SK-N-MC (cell line): ENCODE measurements at regions not wholly inside any gene's neighbourhood (a gene's known extent, or its start where the extent isn't known, plus 50 kb on each side); places are given as distances from the start of the nearest gene placed in this dataset.

Experiments
- DNase-seq: peaks from one replicate; pipeline ENCODE4 v3.0.0-alpha.2; 2011; ENCODE audit warnings: low read depth, low spot score
- H3K27ac ChIP-seq: fragments of 200-600 bp; sonication (generic); 2 replicates; pipeline ENCODE4 v1.5.1; 2016; ENCODE audit warnings: mixed run types
- H3K36me3 ChIP-seq: fragments of 200-600 bp; sonication (generic); 2 replicates; pipeline ENCODE4 v1.6.1; 2017; ENCODE audit warnings: antibody characterized with exemption, low read length, mixed read lengths; ENCODE audit not compliant: insufficient read depth
- H3K4me3 ChIP-seq: fragments of 200-600 bp; sonication (generic); 2 replicates; pipeline ENCODE4 v1.5.1; 2016
- H3K9ac ChIP-seq: fragments of 200-600 bp; sonication (generic); 2 replicates; pipeline ENCODE4 v1.8.0; 2017; ENCODE audit warnings: mixed run types, mixed read lengths; ENCODE audit not compliant: insufficient read length
- H3K9me3 ChIP-seq: fragments of 200-600 bp; sonication (generic); 2 replicates; pipeline ENCODE4 v1.6.1; 2017; ENCODE audit warnings: low read depth, mild to moderate bottlenecking, antibody characterized with exemption, low read length, moderate library complexity, mixed read lengths
- EZH2 ChIP-seq: fragments of 200-600 bp; sonication (generic); IDR thresholded peaks from one replicate; pipeline ENCODE4 v1.6.1; 2017; ENCODE audit warnings: antibody characterized with exemption
- FOXP2 ChIP-seq: optimal IDR thresholded peaks from 2 replicates; pipeline ENCODE3; 2011; ENCODE audit warnings: mild to moderate bottlenecking, moderate library complexity; ENCODE audit not compliant: insufficient read depth; ENCODE audit errors: extremely low read length, control extremely low read depth
- POLR2AphosphoS5 ChIP-seq: IDR thresholded peaks from 2 replicates; pipeline ENCODE4 v1.6.1; 2012; ENCODE audit warnings: mild to moderate bottlenecking, low read depth, low read length, borderline replicate concordance

GRCh38 chr4:78689261-78689660, 86.9 kb upstream of the BMP2K start:
- no peak overlapping the region for H3K27ac ChIP-seq
- H3K9ac ChIP-seq: no peak overlapping the region
- H3K9me3 ChIP-seq: no peaks in the 10 kb centered on the region
- no peak overlapping the region for H3K4me3 ChIP-seq
- H3K36me3 ChIP-seq: no peaks in the 10 kb centered on the region
- TF ChIP-seq POLR2AphosphoS5 (no peak), FOXP2 (no peak), EZH2 (no peak)
- no peak for DNase-seq

GRCh38 chr4:78689700-78690323, 86.3 kb upstream of the BMP2K start:
- no peak overlapping the region for H3K9ac ChIP-seq
- H3K36me3 ChIP-seq: no peaks in the 10 kb centered on the region
- no peak overlapping the region for H3K27ac ChIP-seq
- H3K4me3 ChIP-seq: no peak overlapping the region
- DNase-seq: no peak
- H3K9me3 ChIP-seq: no peaks in the 10 kb centered on the region
- TF ChIP-seq FOXP2: no peak
- no peak for TF ChIP-seq POLR2AphosphoS5
- no peak for TF ChIP-seq EZH2

GRCh38 chr4:78691334-78691754, 84.8 kb upstream of the BMP2K start:
- no peak for TF ChIP-seq POLR2AphosphoS5
- TF ChIP-seq EZH2: no peak
- TF ChIP-seq FOXP2: no peak
- no peak overlapping the region for H3K4me3 ChIP-seq
- H3K9me3 ChIP-seq: no peaks in the 10 kb centered on the region
- no peaks in the 10 kb centered on the region for H3K36me3 ChIP-seq
- H3K27ac ChIP-seq: no peak overlapping the region
- no peak overlapping the region for H3K9ac ChIP-seq
- no peak for DNase-seq

GRCh38 chr4:78691971-78692821, 84.0 kb upstream of the BMP2K start:
- TF ChIP-seq FOXP2: no peak
- no peak for TF ChIP-seq EZH2
- TF ChIP-seq POLR2AphosphoS5: no peak
- no peak for DNase-seq
- H3K4me3 ChIP-seq: no peak overlapping the region
- no peaks in the 10 kb centered on the region for H3K36me3 ChIP-seq
- no peaks in the 10 kb centered on the region for H3K9me3 ChIP-seq
- no peak overlapping the region for H3K9ac ChIP-seq
- no peak overlapping the region for H3K27ac ChIP-seq

- H3K9ac ChIP-seq: no peak overlapping the region
- no peak for DNase-seq
- TF ChIP-seq EZH2: no peak
- TF ChIP-seq POLR2AphosphoS5: no peak
- no peak for TF ChIP-seq FOXP2
- H3K9me3 ChIP-seq: no peaks in the 10 kb centered on the region
- no peaks in the 10 kb centered on the region for H3K36me3 ChIP-seq
- no peak overlapping the region for H3K27ac ChIP-seq
- no peak overlapping the region for H3K4me3 ChIP-seq
Observed at GRCh38 chr4:78692822-78693170, 83.4 kb upstream of the BMP2K start.

- TF ChIP-seq EZH2: no peak
- TF ChIP-seq FOXP2: no peak
- no peak for TF ChIP-seq POLR2AphosphoS5
- Histone ChIP-seq H3K9ac (no peak overlapping the region), H3K4me3 (no peak overlapping the region), H3K9me3 (no peaks in the 10 kb centered on the region), H3K27ac (no peak overlapping the region), H3K36me3 (no peaks in the 10 kb centered on the region)
- DNase-seq: no peak
Observed at GRCh38 chr4:78693777-78694456, 82.2 kb upstream of the BMP2K start.

GRCh38 chr4:78694457-78694787, 81.7 kb upstream of the BMP2K start:
- no peak for DNase-seq
- no peak overlapping the region for H3K27ac ChIP-seq
- H3K36me3 ChIP-seq: no peaks in the 10 kb centered on the region
- no peak for TF ChIP-seq FOXP2
- no peak overlapping the region for H3K9ac ChIP-seq
- no peaks in the 10 kb centered on the region for H3K9me3 ChIP-seq
- no peak overlapping the region for H3K4me3 ChIP-seq

- H3K9ac ChIP-seq: no peak overlapping the region
- H3K36me3 ChIP-seq: no peaks in the 10 kb centered on the region
- H3K27ac ChIP-seq: no peak overlapping the region
- DNase-seq: no peak
- no peak for TF ChIP-seq EZH2
- no peak for TF ChIP-seq POLR2AphosphoS5
- no peak for TF ChIP-seq FOXP2
- no peaks in the 10 kb centered on the region for H3K9me3 ChIP-seq
- H3K4me3 ChIP-seq: no peak overlapping the region
Observed at GRCh38 chr4:78695910-78696309, 80.2 kb upstream of the BMP2K start.
